SU-DHL-6 (cell line): ENCODE measurements at regions not wholly inside any gene's neighbourhood (a gene's known extent, or its start where the extent isn't known, plus 50 kb on each side); places are given as distances from the start of the nearest gene placed in this dataset.

Experiments
- CTCF ChIP-seq: fragments of 200-600 bp; sonication (generic); IDR thresholded peaks from one replicate; pipeline ENCODE4 v1.5.1; 2017; ENCODE audit warnings: antibody characterized with exemption, mild to moderate bottlenecking, low read length, moderate library complexity; ENCODE audit not compliant: insufficient read depth, poor library complexity, severe bottlenecking
- EZH2phosphoT487 ChIP-seq: fragments of 200-600 bp; sonication (generic), shearing (Covaris generic); conservative IDR thresholded peaks from 2 replicates; pipeline ENCODE4 v1.6.1; 2018; ENCODE audit warnings: mild to moderate bottlenecking, antibody characterized with exemption, low read length, moderate library complexity, mixed read lengths

- TF ChIP-seq CTCF (no peak), EZH2phosphoT487 (no peak)
These were observed 108.2 kb downstream of the FOXD2 start for GRCh38 chr1:47545912-47546483.
